Caco-2 (cell line): ENCODE measurements at regions not wholly inside any gene's neighbourhood (a gene's known extent, or its start where the extent isn't known, plus 50 kb on each side); places are given as distances from the start of the nearest gene placed in this dataset.

Experiments used
- BruUV-seq: library from RNA; stranded (reverse); fragments of 400-500 nt; replicated peaks from 2 replicates; lab custom pipeline; 2021; lab: Mats Ljungman, UMichigan
- CTCF ChIA-PET: fragments of 300-600 bp; sonication (Branson Sonifier 250); formaldehyde crosslinking; loops from one replicate; lab custom pipeline; 2022; ENCODE audit warnings: antibody characterized with exemption; lab: Charles Lee
- POLR2A ChIA-PET: fragments of 300-600 bp; sonication (Branson Sonifier 250); formaldehyde crosslinking; loops from one replicate; lab custom pipeline; 2022; ENCODE audit warnings: antibody characterized with exemption; lab: Charles Lee
- DNase-seq, 2 experiments: peaks; one replicate each; pipeline versions ENCODE4 v3.0.0 to v3.0.0-alpha.2; 2020 to 2022
- H3K27me3 ChIP-seq: replicated peaks from 2 replicates; pipeline ENCODE4 v1.6.0; 2011; ENCODE audit warnings: low read length; ENCODE audit not compliant: control insufficient read depth, insufficient read depth
- H3K36me3 ChIP-seq: 2 replicates; pipeline ENCODE4 v1.5.1; 2011; ENCODE audit warnings: low read length; ENCODE audit not compliant: control insufficient read depth, insufficient read depth
- H3K4me1 ChIP-seq: fragments of 250-450 bp; sonication (Bioruptor Pico); 2 replicates; pipeline ENCODE4 v1.5.1; 2020; ENCODE audit warnings: mild to moderate bottlenecking
- H3K4me3 ChIP-seq: 2 replicates; pipeline ENCODE4 v1.5.1; 2011; ENCODE audit warnings: low read depth, mild to moderate bottlenecking, control low read depth, low read length
- H3K9me3 ChIP-seq: fragments of 250-450 bp; sonication (Bioruptor Pico); 2 replicates; pipeline ENCODE4 v1.5.1; 2020; ENCODE audit warnings: mild to moderate bottlenecking, moderate library complexity
- H3K27ac Mint-ChIP-seq: one replicate; pipeline ENCODE4 v1.8.0; 2022; ENCODE audit warnings: mixed read lengths; ENCODE audit not compliant: unreplicated experiment
- H3K27me3 Mint-ChIP-seq: one replicate; pipeline ENCODE4 v1.8.0; 2022; ENCODE audit warnings: mixed read lengths; ENCODE audit not compliant: insufficient read depth, unreplicated experiment
- H3K36me3 Mint-ChIP-seq: one replicate; pipeline ENCODE4 v1.8.0; 2022; ENCODE audit warnings: mild to moderate bottlenecking, mixed read lengths; ENCODE audit not compliant: insufficient read depth, unreplicated experiment
- H3K4me1 Mint-ChIP-seq: one replicate; pipeline ENCODE4 v1.8.0; 2022; ENCODE audit warnings: low read depth, mixed read lengths; ENCODE audit not compliant: unreplicated experiment
- H3K4me3 Mint-ChIP-seq: one replicate; pipeline ENCODE4 v1.8.0; 2022; ENCODE audit warnings: mild to moderate bottlenecking, moderate library complexity, mixed read lengths; ENCODE audit not compliant: unreplicated experiment
- H3K9me3 Mint-ChIP-seq: one replicate; pipeline ENCODE4 v1.8.0; 2022; ENCODE audit warnings: mixed read lengths; ENCODE audit not compliant: unreplicated experiment
- intact Hi-C: fragments of 100-400 bp; cut with micrococcal nuclease; formaldehyde crosslinking; loops from one replicate; pipeline ENCODE4 v1.10.0; 2022; ENCODE audit not compliant: unreplicated experiment
- TF ChIP-seq, protein P1 (sequence below), 2 experiments: fragments of 200-600 bp in 1 of 2; IDR thresholded peaks; 1 replicate in 1 of 2; 2 replicates in 1 of 2; pipeline versions ENCODE4 v1.5.1 to v1.8.0; 2011 to 2022; ENCODE audit warnings: antibody characterized with exemption in 1 of 2, control low read depth in 1 of 2, inconsistent platforms in 1 of 2, low read depth in 1 of 2, low read length in 1 of 2, mild to moderate bottlenecking in 1 of 2, moderate library complexity in 1 of 2; ENCODE audit not compliant: insufficient read depth in 1 of 2, severe bottlenecking in 1 of 2, unreplicated experiment in 1 of 2

DNA sequence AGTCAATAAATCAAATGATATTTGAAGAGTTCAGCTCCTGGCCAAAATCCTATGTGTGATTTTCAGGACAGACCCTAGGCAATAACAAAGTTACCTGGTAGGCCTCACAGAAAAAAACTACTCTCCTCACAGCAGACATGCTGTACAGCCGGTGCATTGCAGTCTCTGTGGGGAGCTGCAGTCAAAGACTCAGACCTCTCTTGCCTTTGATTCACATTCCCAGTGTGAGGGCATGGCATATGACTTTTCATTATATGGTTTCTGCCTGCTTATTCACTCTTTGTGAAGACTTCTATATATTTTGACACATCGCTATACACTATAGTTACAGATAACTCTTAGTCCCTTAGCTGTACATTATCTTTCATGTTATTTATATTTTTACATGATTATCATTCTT, 2684.3 kb upstream of the PCDH20 start:
- BruUV-seq = no TSS peak
- no peak for DNase-seq
- CTCF ChIA-PET = no interaction called here
- TF ChIP-seq, protein P1, sequence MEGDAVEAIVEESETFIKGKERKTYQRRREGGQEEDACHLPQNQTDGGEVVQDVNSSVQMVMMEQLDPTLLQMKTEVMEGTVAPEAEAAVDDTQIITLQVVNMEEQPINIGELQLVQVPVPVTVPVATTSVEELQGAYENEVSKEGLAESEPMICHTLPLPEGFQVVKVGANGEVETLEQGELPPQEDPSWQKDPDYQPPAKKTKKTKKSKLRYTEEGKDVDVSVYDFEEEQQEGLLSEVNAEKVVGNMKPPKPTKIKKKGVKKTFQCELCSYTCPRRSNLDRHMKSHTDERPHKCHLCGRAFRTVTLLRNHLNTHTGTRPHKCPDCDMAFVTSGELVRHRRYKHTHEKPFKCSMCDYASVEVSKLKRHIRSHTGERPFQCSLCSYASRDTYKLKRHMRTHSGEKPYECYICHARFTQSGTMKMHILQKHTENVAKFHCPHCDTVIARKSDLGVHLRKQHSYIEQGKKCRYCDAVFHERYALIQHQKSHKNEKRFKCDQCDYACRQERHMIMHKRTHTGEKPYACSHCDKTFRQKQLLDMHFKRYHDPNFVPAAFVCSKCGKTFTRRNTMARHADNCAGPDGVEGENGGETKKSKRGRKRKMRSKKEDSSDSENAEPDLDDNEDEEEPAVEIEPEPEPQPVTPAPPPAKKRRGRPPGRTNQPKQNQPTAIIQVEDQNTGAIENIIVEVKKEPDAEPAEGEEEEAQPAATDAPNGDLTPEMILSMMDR (IDR thresholded peaks at IDR 0.05; ENCODE audit: insufficient read depth in 1 of 2, low read depth in 1 of 2, low read length in 1 of 2, severe bottlenecking in 1 of 2, unreplicated experiment in 1 of 2) = no peak
- Mint-ChIP-seq H3K27me3 (no peaks in the 10 kb centered on the region), H3K9me3 (no peaks in the 10 kb centered on the region), H3K4me1 (no peaks in the 10 kb centered on the region), H3K4me3 (no peak overlapping the region), H3K36me3 (no peaks in the 10 kb centered on the region), H3K27ac (no peak overlapping the region)
- Histone ChIP-seq H3K4me1 (no peaks in the 10 kb centered on the region), H3K36me3 (no peaks in the 10 kb centered on the region), H3K4me3 (no peak overlapping the region), H3K9me3 (no peaks in the 10 kb centered on the region), H3K27me3 (no peaks in the 10 kb centered on the region)
- POLR2A ChIA-PET = no interaction called here
- intact Hi-C loops = no loop called here

- POLR2A ChIA-PET = no interaction called here
- no peak overlapping the region for H3K27ac Mint-ChIP-seq
- Histone ChIP-seq H3K9me3 (no peaks in the 10 kb centered on the region), H3K4me3 (no peak overlapping the region), H3K27me3 (no peaks in the 10 kb centered on the region), H3K4me1 (no peaks in the 10 kb centered on the region), H3K36me3 (no peaks in the 10 kb centered on the region)
- H3K4me3 Mint-ChIP-seq = no peak overlapping the region
- no peak for DNase-seq
- peaks cover 7% of the 10 kb centered on the region for H3K27me3 Mint-ChIP-seq
- CTCF ChIA-PET = no interaction called here
- H3K9me3 Mint-ChIP-seq = no peaks in the 10 kb centered on the region
- TF ChIP-seq, protein P1 (IDR thresholded peaks at IDR 0.05; ENCODE audit: insufficient read depth in 1 of 2, low read depth in 1 of 2, low read length in 1 of 2, severe bottlenecking in 1 of 2, unreplicated experiment in 1 of 2) = no peak
- no peaks in the 10 kb centered on the region for H3K4me1 Mint-ChIP-seq
- BruUV-seq = no TSS peak
- H3K36me3 Mint-ChIP-seq = no peaks in the 10 kb centered on the region
- intact Hi-C loops = no loop called here
Measured at GRCh38 chr13:64090311-64090710, 2674.7 kb upstream of the PCDH20 start.

GRCh38 chr13:64088491-64088890, 2672.8 kb upstream of the PCDH20 start:
- intact Hi-C loops = no loop called here
- peaks cover 8% of the 10 kb centered on the region for H3K27me3 Mint-ChIP-seq
- no peak overlapping the region for H3K4me3 Mint-ChIP-seq
- no peak overlapping the region for H3K4me3 ChIP-seq
- no peaks in the 10 kb centered on the region for H3K36me3 ChIP-seq
- DNase-seq = no peak
- POLR2A ChIA-PET = no interaction called here
- no peaks in the 10 kb centered on the region for H3K36me3 Mint-ChIP-seq
- H3K27me3 ChIP-seq = no peaks in the 10 kb centered on the region
- no peaks in the 10 kb centered on the region for H3K9me3 Mint-ChIP-seq
- no peaks in the 10 kb centered on the region for H3K4me1 Mint-ChIP-seq
- BruUV-seq = no TSS peak
- CTCF ChIA-PET = no interaction called here
- no peaks in the 10 kb centered on the region for H3K9me3 ChIP-seq
- no peak overlapping the region for H3K27ac Mint-ChIP-seq
- TF ChIP-seq, protein P1 (IDR thresholded peaks at IDR 0.05; ENCODE audit: insufficient read depth in 1 of 2, low read depth in 1 of 2, low read length in 1 of 2, severe bottlenecking in 1 of 2, unreplicated experiment in 1 of 2) = no peak
- no peaks in the 10 kb centered on the region for H3K4me1 ChIP-seq
